WTC11 (cell line): ENCODE measurements at regions not wholly inside any gene's neighbourhood (a gene's known extent, or its start where the extent isn't known, plus 50 kb on each side); places are given as distances from the start of the nearest gene placed in this dataset.

Source experiments
- AFF4 ChIP-seq: sonication (generic); formaldehyde crosslinking; IDR thresholded peaks from 2 replicates; pipeline ENCODE4 v1.8.1; 2023; ENCODE audit warnings: mild to moderate bottlenecking, missing genetic modification reagents, borderline replicate concordance
- CTCF ChIP-seq: fragments of 200-600 bp; IDR thresholded peaks from 2 replicates; pipeline ENCODE4 v1.8.0; 2022; ENCODE audit warnings: antibody characterized with exemption
- E2F4 ChIP-seq: sonication (generic); formaldehyde crosslinking; IDR thresholded peaks from 2 replicates; pipeline ENCODE4 v1.8.1; 2022; ENCODE audit warnings: low read depth, mild to moderate bottlenecking, moderate library complexity, missing genetic modification reagents, borderline replicate concordance
- FOXJ3 ChIP-seq: sonication (generic); formaldehyde crosslinking; IDR thresholded peaks from 2 replicates; pipeline ENCODE4 v1.9.0; 2021; ENCODE audit warnings: missing genetic modification reagents, mild to moderate bottlenecking, borderline replicate concordance
- FOXP1 ChIP-seq: sonication (generic); formaldehyde crosslinking; IDR thresholded peaks from 2 replicates; pipeline ENCODE4 v1.8.0; 2022; ENCODE audit warnings: missing genetic modification reagents, mild to moderate bottlenecking, moderate library complexity, borderline replicate concordance
- GABPB1 ChIP-seq: sonication (generic); formaldehyde crosslinking; IDR thresholded peaks from 2 replicates; pipeline ENCODE4 v1.8.1; 2023; ENCODE audit warnings: mild to moderate bottlenecking, missing genetic modification reagents
- NR3C1 ChIP-seq: sonication (generic); formaldehyde crosslinking; conservative IDR thresholded peaks from 2 replicates; pipeline ENCODE4 v1.8.1; 2023; ENCODE audit warnings: low read depth, mild to moderate bottlenecking, missing genetic modification reagents
- PRDM15 ChIP-seq: sonication (generic); formaldehyde crosslinking; IDR thresholded peaks from 2 replicates; pipeline ENCODE4 v1.8.0; 2022; ENCODE audit warnings: missing genetic modification reagents
- TCF7 ChIP-seq: sonication (generic); formaldehyde crosslinking; IDR thresholded peaks from 2 replicates; pipeline ENCODE4 v1.8.0; 2022; ENCODE audit warnings: mild to moderate bottlenecking, low read depth, missing genetic modification reagents, moderate library complexity
- TEAD4 ChIP-seq: sonication (generic); formaldehyde crosslinking; IDR thresholded peaks from 2 replicates; pipeline ENCODE4 v1.8.0; 2022; ENCODE audit warnings: mild to moderate bottlenecking, missing genetic modification reagents
- USF2 ChIP-seq: sonication (generic); formaldehyde crosslinking; IDR thresholded peaks from 2 replicates; pipeline ENCODE4 v1.8.1; 2023; ENCODE audit warnings: mild to moderate bottlenecking, missing genetic modification reagents, moderate library complexity
- ZNF423 ChIP-seq: fragments of 250-450 bp; sonication (Bioruptor Pico); IDR thresholded peaks from 2 replicates; pipeline ENCODE4 v2.1.2; 2022; ENCODE audit warnings: mild to moderate bottlenecking, moderate library complexity

- TF ChIP-seq TCF7, result no peak
- TF ChIP-seq CTCF, result no peak
- no peak for TF ChIP-seq NR3C1 (CRISPR knock-in tag)
- no peak for TF ChIP-seq FOXJ3 (CRISPR knock-in tag)
- no peak for TF ChIP-seq TEAD4
- no peak for TF ChIP-seq ZNF423 (CRISPR knock-in tag)
- no peak for TF ChIP-seq E2F4
- TF ChIP-seq FOXP1 (CRISPR knock-in tag), result no peak
- TF ChIP-seq GABPB1, result no peak
- TF ChIP-seq AFF4 (CRISPR knock-in tag), result no peak
- no peak for TF ChIP-seq USF2 (CRISPR knock-in tag)
- TF ChIP-seq PRDM15, result no peak
Observed at GRCh38 chr17:53033297-53033696, 789.4 kb upstream of the KIF2B start.
